ENCODE measurements at regions not wholly inside any gene's neighbourhood (a gene's known extent, or its start where the extent isn't known, plus 50 kb on each side); places are given as distances from the start of the nearest gene placed in this dataset.

GRCh38 chr5:171597946-171598640 lies 178.6 kb downstream of the FGF18 start:
- no peak for DNase-seq
- Histone ChIP-seq H3K27me3 (ENCODE audit: insufficient read depth in 3 of 3, low read length in 2 of 3) (peaks cover 0 to 22% (median 6%) of the 10 kb centered on the region in 3 donors), H3K9me3 (peaks cover 3% of the 10 kb centered on the region), H3K4me1 (no peaks in the 10 kb centered on the region), H3K4me3 (no peak overlapping the region), H3K36me3 (ENCODE audit: insufficient read depth in 1 of 2, low read depth in 1 of 2) (no peaks in the 10 kb centered on the region), H3K27ac (no peak overlapping the region)
- TF ChIP-seq CTCF (IDR thresholded peaks at IDR 0.05): no peak
- intact Hi-C loops (cut with DNase I): no loop called here
- WGBS, 3 donors: 87 to 92% (median 90%) methylated on average over 6 of the region's 6 CpGs
- ATAC-seq: no peak

- H3K36me3 ChIP-seq (ENCODE audit: insufficient read depth in 1 of 2, low read depth in 1 of 2): no peaks in the 10 kb centered on the region
- peaks cover 0 to 22% (median 6%) of the 10 kb centered on the region in 3 donors for H3K27me3 ChIP-seq (ENCODE audit: insufficient read depth in 3 of 3, low read length in 2 of 3)
- H3K4me1 ChIP-seq: no peaks in the 10 kb centered on the region
- H3K9me3 ChIP-seq: peaks cover 3% of the 10 kb centered on the region
- no peak for DNase-seq
- TF ChIP-seq CTCF (IDR thresholded peaks at IDR 0.05): no peak
- ATAC-seq: no peak
- H3K27ac ChIP-seq: no peak overlapping the region
- intact Hi-C loops (cut with DNase I): no loop called here
- 93 to 95% (median 94%) methylated on average over 7 of the region's 7 CpGs for WGBS, 3 donors
- no peak overlapping the region for H3K4me3 ChIP-seq
Observed at GRCh38 chr5:171598641-171599152, 179.2 kb downstream of the FGF18 start.

GRCh38 chr5:171599411-171599810 lies 180.0 kb downstream of the FGF18 start:
- ATAC-seq (no peak), DNase-seq (no peak)
- intact Hi-C loops (cut with DNase I): no loop called here

GRCh38 chr5:171599957-171600612 lies 180.6 kb downstream of the FGF18 start:
- no peak for ATAC-seq
- Histone ChIP-seq H3K4me3 (no peak overlapping the region), H3K27ac (no peak overlapping the region), H3K9me3 (peaks cover 3% of the 10 kb centered on the region), H3K36me3 (ENCODE audit: insufficient read depth in 1 of 2, low read depth in 1 of 2) (no peaks in the 10 kb centered on the region), H3K27me3 (ENCODE audit: insufficient read depth in 3 of 3, low read length in 2 of 3) (peaks cover 0 to 22% (median 6%) of the 10 kb centered on the region in 3 donors), H3K4me1 (no peaks in the 10 kb centered on the region)
- 85 to 88% (median 86%) methylated on average over 7 of the region's 7 CpGs for WGBS, 3 donors
- intact Hi-C loops (cut with DNase I): no loop called here
- TF ChIP-seq CTCF (IDR thresholded peaks at IDR 0.05): no peak
- DNase-seq: no peak

More at GRCh38 chr5:171599411-171599810, 180.0 kb downstream of the FGF18 start:
- Histone ChIP-seq H3K4me1 (no peaks in the 10 kb centered on the region), H3K9me3 (peaks cover 3% of the 10 kb centered on the region), H3K36me3 (ENCODE audit: insufficient read depth in 1 of 2, low read depth in 1 of 2) (no peaks in the 10 kb centered on the region), H3K4me3 (no peak overlapping the region), H3K27me3 (ENCODE audit: insufficient read depth in 3 of 3, low read length in 2 of 3) (peaks cover 0 to 22% (median 6%) of the 10 kb centered on the region in 3 donors), H3K27ac (no peak overlapping the region)
- TF ChIP-seq CTCF (IDR thresholded peaks at IDR 0.05): no peak
- WGBS, 3 donors: 20 to 34% (median 29%) methylated on average over 8 to 10 of the region's 10 CpGs
